HepG2 (cell line): ENCODE measurements at regions not wholly inside any gene's neighbourhood (a gene's known extent, or its start where the extent isn't known, plus 50 kb on each side); places are given as distances from the start of the nearest gene placed in this dataset.

Source experiments
- ARID3A ChIP-seq: IDR thresholded peaks from 2 replicates; pipeline ENCODE4 v1.6.1; 2012; ENCODE audit warnings: low read depth, low read length, improper control_type of control experiment
- CREB1 ChIP-seq, 2 experiments: fragments of 450-650 bp in 1 of 2; IDR thresholded peaks; 2 replicates each; pipeline ENCODE4 v1.6.1; 2016 to 2017; ENCODE audit warnings: control low read depth in 1 of 2, mild to moderate bottlenecking in 1 of 2, missing compliant biosample characterization in 1 of 2, missing genetic modification characterization in 1 of 2
- GATAD1 ChIP-seq: IDR thresholded peaks from 2 replicates; pipeline ENCODE4 v1.6.1; 2016; ENCODE audit warnings: missing genetic modification reagents, missing compliant biosample characterization
- GTF3A ChIP-seq: sonication (generic); formaldehyde crosslinking; conservative IDR thresholded peaks from 2 replicates; pipeline ENCODE4 v1.4.0; 2020; ENCODE audit warnings: mild to moderate bottlenecking, missing genetic modification reagents
- GZF1 ChIP-seq: sonication (generic); formaldehyde crosslinking; IDR thresholded peaks from 2 replicates; pipeline ENCODE4 v1.5.1; 2020; ENCODE audit warnings: mild to moderate bottlenecking, missing genetic modification reagents
- ISL2 ChIP-seq: sonication (generic); formaldehyde crosslinking; IDR thresholded peaks from 2 replicates; pipeline ENCODE4 v1.5.0; 2020; ENCODE audit warnings: missing genetic modification reagents
- JUND ChIP-seq: sonication (generic); formaldehyde crosslinking; IDR thresholded peaks from 2 replicates; pipeline ENCODE4 v1.8.0; 2022; ENCODE audit warnings: mild to moderate bottlenecking, missing genetic modification reagents
- MBNL3 ChIP-seq: fragments of 250-450 bp; sonication (Bioruptor Pico); conservative IDR thresholded peaks from 2 replicates; pipeline ENCODE4 v1.8.0; 2022; ENCODE audit warnings: mild to moderate bottlenecking, inconsistent platforms
- NFATC3 ChIP-seq: sonication (generic); formaldehyde crosslinking; IDR thresholded peaks from 2 replicates; pipeline ENCODE4 v1.5.1; 2020; ENCODE audit warnings: mild to moderate bottlenecking, missing genetic modification reagents
- NFRKB ChIP-seq: fragments of 450-650 bp; IDR thresholded peaks from 2 replicates; pipeline ENCODE4 v1.6.1; 2017
- NFYC ChIP-seq: IDR thresholded peaks from 2 replicates; pipeline ENCODE4 v1.6.1; 2016; ENCODE audit warnings: missing genetic modification reagents, missing compliant biosample characterization
- POGZ ChIP-seq: sonication (generic); formaldehyde crosslinking; IDR thresholded peaks from 2 replicates; pipeline ENCODE4 v1.4.0; 2020; ENCODE audit warnings: mild to moderate bottlenecking, missing genetic modification reagents
- POLR2AphosphoS5 ChIP-seq: IDR thresholded peaks from 2 replicates; pipeline ENCODE4 v1.6.1; 2012; ENCODE audit warnings: low read depth, low read length
- SALL1 ChIP-seq: sonication (generic); formaldehyde crosslinking; IDR thresholded peaks from 2 replicates; pipeline ENCODE4 v1.8.0; 2022; ENCODE audit warnings: mild to moderate bottlenecking, missing genetic modification reagents
- SNAPC2 ChIP-seq: sonication (generic); formaldehyde crosslinking; IDR thresholded peaks from 2 replicates; pipeline ENCODE4 v1.8.1; 2022; ENCODE audit warnings: mild to moderate bottlenecking, missing genetic modification reagents
- TBP ChIP-seq: sonication (generic); formaldehyde crosslinking; IDR thresholded peaks from 2 replicates; pipeline ENCODE4 v1.5.0; 2020; ENCODE audit warnings: missing genetic modification reagents
- THAP8 ChIP-seq: sonication (generic); formaldehyde crosslinking; IDR thresholded peaks from 2 replicates; pipeline ENCODE4 v1.5.1; 2020; ENCODE audit warnings: missing genetic modification reagents, mild to moderate bottlenecking, borderline replicate concordance
- TMF1 ChIP-seq: sonication (generic); formaldehyde crosslinking; IDR thresholded peaks from 2 replicates; pipeline ENCODE4 v1.8.1; 2022; ENCODE audit warnings: low read depth, missing genetic modification reagents
- TRAFD1 ChIP-seq: sonication (generic); formaldehyde crosslinking; IDR thresholded peaks from 2 replicates; pipeline ENCODE4 v1.5.1; 2020; ENCODE audit warnings: missing genetic modification reagents, mild to moderate bottlenecking, borderline replicate concordance
- U2AF1 ChIP-seq: fragments of 200-400 bp; formaldehyde crosslinking; optimal IDR thresholded peaks from 2 replicates; pipeline ENCODE3; 2017; ENCODE audit warnings: mild to moderate bottlenecking, low read depth, low read length
- ZNF672 ChIP-seq: sonication (generic); formaldehyde crosslinking; IDR thresholded peaks from 2 replicates; pipeline ENCODE4 v1.8.1; 2022; ENCODE audit warnings: missing genetic modification reagents
- TF ChIP-seq, protein P1 (sequence below): sonication (generic); formaldehyde crosslinking; IDR thresholded peaks from 2 replicates; pipeline ENCODE4 v1.5.0; 2020; ENCODE audit warnings: missing genetic modification reagents
- TF ChIP-seq, protein P2 (sequence below): sonication (generic); formaldehyde crosslinking; IDR thresholded peaks from 2 replicates; pipeline ENCODE4 v1.4.0; 2020; ENCODE audit warnings: missing genetic modification reagents, borderline replicate concordance

GRCh38 chr19:56927791-56928207, 87.3 kb upstream of the PEG3 start (continued):
- no peak for TF ChIP-seq U2AF1
- no peak for TF ChIP-seq THAP8 (CRISPR knock-in tag)
- no peak for TF ChIP-seq GTF3A (CRISPR knock-in tag)
- TF ChIP-seq ISL2, result no peak
- TF ChIP-seq POLR2AphosphoS5, result no peak
- no peak for TF ChIP-seq TMF1 (CRISPR knock-in tag)
- no peak for TF ChIP-seq TBP (CRISPR knock-in tag)
- no peak for TF ChIP-seq CREB1 (IDR thresholded peaks at IDR 0.05)
- 0 out of 2 replicates have a peak, but pooled peaks have one; percentile 36 for TF ChIP-seq CREB1 (CRISPR knock-in tag; IDR thresholded peaks at IDR 0.05)
- no peak for TF ChIP-seq SALL1 (CRISPR knock-in tag)
- no peak; the same call in 1 of the 2 replicates for TF ChIP-seq ARID3A
- TF ChIP-seq ZNF672 (CRISPR knock-in tag), result no peak
- TF ChIP-seq GZF1 (CRISPR knock-in tag), result no peak
- TF ChIP-seq JUND, result 0 out of 2 replicates have a peak, but pooled peaks have one; percentile 0
- no peak for TF ChIP-seq GATAD1 (CRISPR knock-in tag)
- TF ChIP-seq NFRKB, result no peak
- TF ChIP-seq MBNL3, result no peak
- no peak; the same call in 1 of the 2 replicates for TF ChIP-seq POGZ (CRISPR knock-in tag)
- peak; percentile 52; the same call in 1 of the 2 replicates for TF ChIP-seq SNAPC2 (CRISPR knock-in tag)
- no peak for TF ChIP-seq NFATC3 (CRISPR knock-in tag)
- TF ChIP-seq, protein P1, sequence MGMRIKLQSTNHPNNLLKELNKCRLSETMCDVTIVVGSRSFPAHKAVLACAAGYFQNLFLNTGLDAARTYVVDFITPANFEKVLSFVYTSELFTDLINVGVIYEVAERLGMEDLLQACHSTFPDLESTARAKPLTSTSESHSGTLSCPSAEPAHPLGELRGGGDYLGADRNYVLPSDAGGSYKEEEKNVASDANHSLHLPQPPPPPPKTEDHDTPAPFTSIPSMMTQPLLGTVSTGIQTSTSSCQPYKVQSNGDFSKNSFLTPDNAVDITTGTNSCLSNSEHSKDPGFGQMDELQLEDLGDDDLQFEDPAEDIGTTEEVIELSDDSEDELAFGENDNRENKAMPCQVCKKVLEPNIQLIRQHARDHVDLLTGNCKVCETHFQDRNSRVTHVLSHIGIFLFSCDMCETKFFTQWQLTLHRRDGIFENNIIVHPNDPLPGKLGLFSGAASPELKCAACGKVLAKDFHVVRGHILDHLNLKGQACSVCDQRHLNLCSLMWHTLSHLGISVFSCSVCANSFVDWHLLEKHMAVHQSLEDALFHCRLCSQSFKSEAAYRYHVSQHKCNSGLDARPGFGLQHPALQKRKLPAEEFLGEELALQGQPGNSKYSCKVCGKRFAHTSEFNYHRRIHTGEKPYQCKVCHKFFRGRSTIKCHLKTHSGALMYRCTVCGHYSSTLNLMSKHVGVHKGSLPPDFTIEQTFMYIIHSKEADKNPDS (CRISPR knock-in tag), result no peak
- TF ChIP-seq TRAFD1 (CRISPR knock-in tag), result no peak
- TF ChIP-seq, protein P2, sequence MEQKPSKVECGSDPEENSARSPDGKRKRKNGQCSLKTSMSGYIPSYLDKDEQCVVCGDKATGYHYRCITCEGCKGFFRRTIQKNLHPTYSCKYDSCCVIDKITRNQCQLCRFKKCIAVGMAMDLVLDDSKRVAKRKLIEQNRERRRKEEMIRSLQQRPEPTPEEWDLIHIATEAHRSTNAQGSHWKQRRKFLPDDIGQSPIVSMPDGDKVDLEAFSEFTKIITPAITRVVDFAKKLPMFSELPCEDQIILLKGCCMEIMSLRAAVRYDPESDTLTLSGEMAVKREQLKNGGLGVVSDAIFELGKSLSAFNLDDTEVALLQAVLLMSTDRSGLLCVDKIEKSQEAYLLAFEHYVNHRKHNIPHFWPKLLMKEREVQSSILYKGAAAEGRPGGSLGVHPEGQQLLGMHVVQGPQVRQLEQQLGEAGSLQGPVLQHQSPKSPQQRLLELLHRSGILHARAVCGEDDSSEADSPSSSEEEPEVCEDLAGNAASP (CRISPR knock-in tag), result no peak
- no peak for TF ChIP-seq NFYC (CRISPR knock-in tag)
